ENCODE measurements at regions not wholly inside any gene's neighbourhood (a gene's known extent, or its start where the extent isn't known, plus 50 kb on each side); places are given as distances from the start of the nearest gene placed in this dataset.

GRCh38 chr12:115574826-115575225 is 702.7 kb downstream of the MED13L start:
- Histone ChIP-seq H3K4me3 (ENCODE audit: low read depth, low read length, poor library complexity, severe bottlenecking) (no peak overlapping the region), H3K79me2 (ENCODE audit: insufficient read depth, low read length) (no peaks in the 10 kb centered on the region), H3K9ac (ENCODE audit: low read length) (no peak overlapping the region), H3K9me3 (ENCODE audit: low read length) (no peaks in the 10 kb centered on the region), H3K4me2 (ENCODE audit: low read length) (no peak overlapping the region), H3K36me3 (ENCODE audit: insufficient read depth, low read length) (no peaks in the 10 kb centered on the region), H3K27ac (ENCODE audit: low read depth, low read length, poor library complexity, severe bottlenecking) (no peak overlapping the region), H4K20me1 (ENCODE audit: insufficient read depth, low read length) (no peaks in the 10 kb centered on the region), H2AFZ (ENCODE audit: low read length) (no peak overlapping the region), H3K4me1 (ENCODE audit: insufficient read depth, low read length, severe bottlenecking) (no peaks in the 10 kb centered on the region), H3F3A (ENCODE audit: insufficient read depth, low read length) (no peaks in the 10 kb centered on the region), H3K9me2 (ENCODE audit: low read depth, low read length) (no peaks in the 10 kb centered on the region), H3K27me3 (ENCODE audit: insufficient read depth, low read length) (no peaks in the 10 kb centered on the region)
- TF ChIP-seq EZH2 (IDR thresholded peaks at IDR 0.05; ENCODE audit: borderline replicate concordance, low read length) = no peak
- TF ChIP-seq CTCF (IDR thresholded peaks at IDR 0.05; ENCODE audit: low read length) = no peak

GRCh38 chr12:115572440-115572839 is 705.1 kb downstream of the MED13L start:
- H2AFZ ChIP-seq (ENCODE audit: low read length) = no peak overlapping the region
- no peaks in the 10 kb centered on the region for H3K9me3 ChIP-seq (ENCODE audit: low read length)
- no peak overlapping the region for H3K4me3 ChIP-seq (ENCODE audit: low read depth, low read length, poor library complexity, severe bottlenecking)
- H3F3A ChIP-seq (ENCODE audit: insufficient read depth, low read length) = no peaks in the 10 kb centered on the region
- H3K27ac ChIP-seq (ENCODE audit: low read depth, low read length, poor library complexity, severe bottlenecking) = no peak overlapping the region
- H3K9ac ChIP-seq (ENCODE audit: low read length) = no peak overlapping the region
- no peaks in the 10 kb centered on the region for H3K79me2 ChIP-seq (ENCODE audit: insufficient read depth, low read length)
- TF ChIP-seq CTCF (IDR thresholded peaks at IDR 0.05; ENCODE audit: low read length) = no peak
- no peak for TF ChIP-seq EZH2 (IDR thresholded peaks at IDR 0.05; ENCODE audit: borderline replicate concordance, low read length)
- no peaks in the 10 kb centered on the region for H3K4me1 ChIP-seq (ENCODE audit: insufficient read depth, low read length, severe bottlenecking)
- H4K20me1 ChIP-seq (ENCODE audit: insufficient read depth, low read length) = no peaks in the 10 kb centered on the region
- H3K9me2 ChIP-seq (ENCODE audit: low read depth, low read length) = no peaks in the 10 kb centered on the region
- no peaks in the 10 kb centered on the region for H3K27me3 ChIP-seq (ENCODE audit: insufficient read depth, low read length)
- H3K36me3 ChIP-seq (ENCODE audit: insufficient read depth, low read length) = no peaks in the 10 kb centered on the region
- no peak overlapping the region for H3K4me2 ChIP-seq (ENCODE audit: low read length)

GRCh38 chr12:115571446-115571845 is 706.0 kb downstream of the MED13L start:
- TF ChIP-seq EZH2 (IDR thresholded peaks at IDR 0.05; ENCODE audit: borderline replicate concordance, low read length) (no peak), CTCF (IDR thresholded peaks at IDR 0.05; ENCODE audit: low read length) (no peak)
- Histone ChIP-seq H3K79me2 (ENCODE audit: insufficient read depth, low read length) (no peaks in the 10 kb centered on the region), H3K4me1 (ENCODE audit: insufficient read depth, low read length, severe bottlenecking) (no peaks in the 10 kb centered on the region), H2AFZ (ENCODE audit: low read length) (no peak overlapping the region), H3K4me2 (ENCODE audit: low read length) (no peak overlapping the region), H3K4me3 (ENCODE audit: low read depth, low read length, poor library complexity, severe bottlenecking) (no peak overlapping the region), H3K27me3 (ENCODE audit: insufficient read depth, low read length) (no peaks in the 10 kb centered on the region), H3K9me3 (ENCODE audit: low read length) (no peaks in the 10 kb centered on the region), H3K27ac (ENCODE audit: low read depth, low read length, poor library complexity, severe bottlenecking) (no peak overlapping the region), H3K9me2 (ENCODE audit: low read depth, low read length) (no peaks in the 10 kb centered on the region), H3K9ac (ENCODE audit: low read length) (no peak overlapping the region), H4K20me1 (ENCODE audit: insufficient read depth, low read length) (no peaks in the 10 kb centered on the region), H3F3A (ENCODE audit: insufficient read depth, low read length) (no peaks in the 10 kb centered on the region), H3K36me3 (ENCODE audit: insufficient read depth, low read length) (no peaks in the 10 kb centered on the region)

Data from OCI-LY1 (cell line).